Ramos (cell line): ENCODE measurements at regions not wholly inside any gene's neighbourhood (a gene's known extent, or its start where the extent isn't known, plus 50 kb on each side); places are given as distances from the start of the nearest gene placed in this dataset.
"Not testable (repeated sequence)": the region's sequence is repeated elsewhere in the genome, so short reads cannot be mapped to it uniquely, and the experiment has no call there.

ENCODE experiments used
- in situ Hi-C: fragments of 300-500 bp; cut with MboI; formaldehyde crosslinking; loops from one replicate; pipeline ENCODE4 v1.14.3; 2022; ENCODE audit warnings: low sequenced_read_pairs; ENCODE audit not compliant: unreplicated experiment

DNA sequence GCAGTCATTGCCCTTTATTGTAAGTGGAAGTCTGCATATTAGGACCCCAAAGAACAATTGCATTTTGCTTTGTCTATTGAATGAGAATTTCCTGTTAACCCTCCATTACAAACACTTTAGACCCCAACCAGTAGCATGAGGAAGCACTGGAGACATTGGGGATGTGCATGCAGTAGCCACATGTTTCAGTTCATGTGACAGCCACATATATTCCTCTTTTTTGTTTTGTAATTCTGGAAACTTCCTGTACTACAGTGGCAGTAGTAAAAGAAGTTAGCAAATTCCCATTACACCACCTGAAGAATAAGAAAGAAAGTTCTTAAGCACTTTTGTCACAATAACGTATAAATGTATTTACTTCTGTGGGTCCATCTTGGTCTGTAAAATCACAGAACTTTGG, 281.1 kb upstream of the SLC14A2 start:
- in situ Hi-C loops: no loop called here

DNA sequence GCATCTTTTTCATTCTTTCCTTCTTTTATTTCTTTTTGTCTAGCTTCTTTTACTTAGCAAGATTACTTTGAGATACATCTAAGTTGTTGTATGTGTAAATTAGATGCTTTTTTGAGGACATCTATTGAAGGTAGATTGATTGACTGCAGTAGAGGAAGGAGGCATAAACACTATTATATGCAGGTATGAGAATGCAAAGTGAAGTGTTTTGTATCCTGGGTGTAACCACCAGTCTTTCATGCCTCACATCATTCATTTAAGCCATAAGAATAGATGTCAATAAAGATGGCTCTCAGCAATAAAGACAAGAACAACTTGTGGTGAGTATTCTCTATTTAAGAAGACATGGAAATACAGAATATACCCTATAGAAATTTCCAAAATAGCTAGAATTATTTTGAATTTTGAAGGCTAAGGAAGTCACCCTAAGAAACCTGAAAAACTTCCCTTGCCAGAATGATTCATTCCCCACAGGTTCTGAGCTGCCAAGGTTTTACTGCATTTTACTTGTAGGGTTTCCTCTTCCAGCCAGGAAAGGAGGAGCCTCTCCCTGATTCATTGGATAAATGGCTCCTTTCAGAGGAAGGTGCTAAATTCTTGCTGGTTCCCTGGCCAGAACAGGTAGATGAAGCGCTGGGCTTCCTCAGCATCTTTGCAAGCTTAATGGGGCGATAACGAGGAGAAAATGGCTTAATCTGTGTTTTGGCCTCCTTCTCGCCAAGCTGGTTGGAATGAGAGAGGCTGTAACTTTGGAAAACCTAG, 279.8 kb upstream of the SLC14A2 start:
- in situ Hi-C loops: no loop called here

DNA sequence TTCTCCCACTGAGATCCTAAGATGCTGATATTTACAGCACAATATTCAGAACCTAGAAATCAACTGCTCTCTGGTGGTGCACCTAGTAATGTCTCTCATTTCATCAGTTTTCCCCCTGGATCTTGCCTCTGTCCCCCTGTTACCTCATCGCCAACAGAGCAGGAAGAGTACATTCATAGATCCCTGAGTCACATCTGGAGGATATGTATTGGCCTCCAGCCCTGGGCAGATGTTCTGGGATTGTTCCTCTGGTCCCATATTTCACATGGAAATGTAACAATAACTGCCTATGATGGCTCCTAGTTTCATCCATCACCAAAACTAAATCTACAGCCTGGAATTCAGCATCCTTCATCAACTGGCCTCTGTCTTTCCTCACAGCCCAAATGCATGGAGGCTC, 278.8 kb upstream of the SLC14A2 start:
- in situ Hi-C loops: no loop called here

DNA sequence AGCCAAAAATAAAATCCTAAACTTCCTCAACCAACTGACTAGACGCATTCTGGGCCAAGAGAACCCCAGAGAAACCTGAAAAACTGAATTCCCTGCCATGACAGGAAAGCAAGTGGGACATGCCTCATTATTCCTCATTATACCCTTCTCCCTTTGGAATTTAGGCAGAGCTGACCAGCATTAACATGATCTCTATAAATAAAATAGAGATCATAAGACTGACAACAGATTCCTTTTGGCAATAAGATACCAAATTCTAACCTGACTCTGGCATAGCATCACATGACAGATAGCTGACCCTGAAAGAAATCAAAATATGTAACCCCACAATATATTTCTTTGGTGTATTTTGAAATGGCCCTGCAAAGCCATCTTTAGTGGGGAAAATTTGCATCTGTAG, 277.8 kb upstream of the SLC14A2 start:
- in situ Hi-C loops: no loop called here

- in situ Hi-C loops: no loop called here
Observed at GRCh38 chr18:45339810-45340550, 275.3 kb upstream of the SLC14A2 start.

GRCh38 chr18:45340884-45341283, 274.4 kb upstream of the SLC14A2 start:
- in situ Hi-C loops: no loop called here

GRCh38 chr18:45341454-45341853, 273.8 kb upstream of the SLC14A2 start:
- in situ Hi-C loops: no loop called here

- in situ Hi-C loops: no loop called here
Observed at GRCh38 chr18:45342166-45342565, 273.1 kb upstream of the SLC14A2 start.

GRCh38 chr18:45342653-45343052, 272.6 kb upstream of the SLC14A2 start:
- in situ Hi-C loops: no loop called here

- in situ Hi-C loops: no loop called here
Observed at GRCh38 chr18:45343365-45343764, 271.9 kb upstream of the SLC14A2 start.

DNA sequence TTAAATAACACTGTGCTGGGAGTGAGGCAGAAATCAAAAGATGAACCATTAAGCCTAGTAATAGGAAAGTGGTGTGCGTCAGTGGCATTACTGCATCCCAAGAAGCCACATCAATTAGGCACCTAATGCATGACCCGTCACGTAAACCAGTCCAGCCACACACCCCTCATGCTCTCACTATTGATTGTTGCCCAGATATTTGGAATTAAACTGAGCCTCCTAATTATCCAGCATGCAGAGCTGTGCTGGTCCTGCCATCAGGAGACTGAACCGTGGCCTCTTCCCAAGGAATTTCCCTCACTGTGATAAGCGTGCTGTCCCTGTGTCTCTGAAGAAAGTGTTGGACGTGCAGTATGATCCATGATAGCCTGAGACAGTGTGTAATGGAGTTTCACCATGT, 270.6 kb upstream of the SLC14A2 start:
- in situ Hi-C loops: not testable (repeated sequence)

DNA sequence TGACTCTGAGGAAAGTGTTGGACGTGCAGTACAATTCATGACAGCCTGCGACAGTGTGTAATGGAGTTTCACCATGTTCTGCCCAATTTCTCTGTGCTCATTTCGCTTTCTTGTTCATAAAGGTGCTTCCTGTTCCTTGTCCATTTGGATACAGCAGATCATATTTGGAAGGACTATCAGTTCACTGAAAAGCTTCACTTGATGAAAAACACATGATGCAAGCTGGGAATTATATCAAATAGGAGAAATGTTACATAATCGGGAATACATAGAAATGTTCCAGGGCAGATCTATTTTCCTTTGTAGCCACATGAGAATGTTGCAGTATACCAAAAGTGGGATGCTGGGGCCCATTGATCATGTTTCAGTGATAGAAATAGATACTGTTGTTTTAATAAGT, 266.3 kb upstream of the SLC14A2 start:
- in situ Hi-C loops: no loop called here

GRCh38 chr18:45349467-45349866, 265.8 kb upstream of the SLC14A2 start:
- in situ Hi-C loops: no loop called here

DNA sequence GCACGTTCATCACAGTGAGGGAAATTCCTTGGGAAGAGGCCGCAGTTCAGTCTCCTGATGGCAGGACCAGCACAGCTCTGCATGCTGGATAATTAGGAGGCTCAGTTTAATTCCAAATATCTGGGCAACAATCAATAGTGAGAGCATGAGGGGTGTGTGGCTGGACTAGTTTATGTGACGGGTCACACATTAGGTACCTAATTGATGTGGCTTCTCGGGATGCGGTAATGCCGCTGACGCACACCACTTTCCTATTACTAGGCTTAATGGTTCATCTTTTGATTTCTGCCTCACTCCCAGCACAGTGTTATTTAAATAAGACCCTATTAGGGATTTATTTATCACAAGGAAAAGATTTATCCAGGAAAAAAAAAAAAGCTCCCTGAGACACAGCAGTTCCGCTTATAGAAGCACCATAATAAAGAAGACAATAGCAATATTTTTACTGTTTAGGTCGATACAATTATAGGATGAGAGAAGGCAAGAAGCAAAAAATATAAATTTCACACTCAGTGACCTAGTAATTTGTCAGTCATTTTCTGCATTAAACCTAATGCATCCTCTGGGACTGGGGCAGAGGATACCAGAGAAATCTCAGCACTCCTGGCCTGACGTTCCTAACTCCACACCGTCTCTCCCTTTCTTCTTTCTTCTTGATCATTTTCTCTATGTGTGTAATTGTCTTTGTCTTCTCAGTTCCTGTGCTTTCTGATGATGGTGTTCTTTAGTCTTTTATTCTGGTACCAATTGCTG, 264.7 kb upstream of the SLC14A2 start:
- in situ Hi-C loops: no loop called here

- in situ Hi-C loops: no loop called here
Observed at GRCh38 chr18:45352874-45353273, 262.4 kb upstream of the SLC14A2 start.

- in situ Hi-C loops: no loop called here
Observed at GRCh38 chr18:45353530-45353929, 261.7 kb upstream of the SLC14A2 start.

DNA sequence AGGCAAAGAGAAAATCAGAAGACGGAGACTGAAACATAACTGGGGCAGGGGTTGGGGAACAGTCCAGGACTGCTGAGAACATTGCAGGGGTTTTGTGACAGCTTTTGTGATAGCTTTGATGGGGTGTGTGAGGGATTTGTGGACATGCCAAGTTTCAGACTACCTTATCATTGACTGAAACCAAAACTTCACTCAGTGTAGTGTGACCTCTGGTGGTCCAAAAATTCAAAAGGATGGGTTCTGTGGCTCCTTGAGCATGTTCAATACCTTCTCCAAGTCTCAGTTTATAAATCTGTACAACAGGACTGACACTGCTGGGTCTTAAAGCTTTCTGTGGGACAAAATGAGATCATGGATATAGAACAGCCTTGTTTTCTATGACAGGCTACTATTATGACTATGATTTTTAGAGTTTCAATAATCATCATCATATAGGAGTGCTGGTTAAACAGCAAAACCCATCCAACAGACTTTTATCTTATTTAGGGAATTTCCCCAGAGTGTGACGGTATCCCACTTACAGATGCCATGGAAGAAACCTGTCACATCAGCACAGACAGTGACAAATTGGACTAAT, 259.2 kb upstream of the SLC14A2 start:
- in situ Hi-C loops: no loop called here

- in situ Hi-C loops: no loop called here
Observed at GRCh38 chr18:45357686-45358470, 257.4 kb upstream of the SLC14A2 start.

DNA sequence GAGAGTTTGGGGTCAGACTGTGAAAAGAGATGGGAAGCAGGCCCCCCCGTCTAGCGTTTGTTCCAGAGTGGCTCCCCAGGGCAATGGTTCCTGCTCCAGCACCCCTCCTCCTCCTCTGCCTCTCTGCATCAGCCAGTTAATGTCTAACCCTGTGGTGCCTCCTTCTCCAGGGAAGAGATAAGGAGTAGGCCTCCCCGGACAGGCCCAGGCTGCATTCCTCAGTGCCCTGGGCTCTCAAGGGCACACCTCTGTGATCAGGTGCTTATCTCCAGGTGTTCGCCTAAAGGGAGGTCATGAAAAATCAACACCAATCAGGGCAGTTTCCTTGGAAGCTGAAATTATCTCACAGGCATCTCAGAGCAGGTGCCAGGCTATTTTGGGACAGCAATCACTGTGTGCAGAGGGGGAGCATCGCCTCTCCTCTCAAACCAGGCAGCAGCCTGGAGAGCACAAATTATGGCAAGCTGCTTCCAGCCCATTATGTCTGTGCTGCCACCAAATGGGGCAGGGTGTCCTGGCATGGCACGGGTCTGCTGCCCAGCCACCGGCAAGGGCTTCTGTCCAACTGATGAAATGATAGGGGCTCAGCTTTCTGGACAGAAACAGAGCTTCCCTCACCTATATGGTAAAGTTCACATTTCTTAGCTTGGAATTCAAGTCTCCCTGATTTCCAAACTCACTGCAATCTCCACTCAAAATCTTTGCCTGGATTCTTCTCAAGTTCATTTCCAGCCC, 255.8 kb upstream of the SLC14A2 start:
- in situ Hi-C loops: no loop called here
